Stomach (tissue), 8 donors: ENCODE measurements at regions not wholly inside any gene's neighbourhood (a gene's known extent, or its start where the extent isn't known, plus 50 kb on each side); places are given as distances from the start of the nearest gene placed in this dataset.

ENCODE experiments used
- DNase-seq, 2 donors: peaks; one replicate each; pipeline versions ENCODE4 v3.0.0 to v3.0.0-alpha.2; 2013 to 2019
- H3K27ac ChIP-seq, 5 donors: fragments of 200-600 bp in 4 of 5; sonication (generic) in 4 of 5; one replicate each; pipeline ENCODE4 v1.5.1; 2013 to 2019; ENCODE audit warnings: mild to moderate bottlenecking in 1 of 5, moderate library complexity in 1 of 5
- H3K27me3 ChIP-seq, 3 donors: fragments of 200-600 bp; sonication (generic); one replicate each; pipeline ENCODE4 v1.5.1; 2017 to 2019; ENCODE audit warnings: mixed run types in 1 of 3
- H3K36me3 ChIP-seq, 4 donors: fragments of 200-600 bp; sonication (generic); 1 replicate in 3 of 4; 2 replicates in 1 of 4; pipeline ENCODE4 v1.5.1; 2016 to 2019
- H3K4me1 ChIP-seq, 4 donors: fragments of 200-600 bp; sonication (generic); one replicate each; pipeline ENCODE4 v1.5.1; 2016 to 2019
- H3K4me3 ChIP-seq, 4 donors: fragments of 200-600 bp; sonication (generic) in 3 of 4; one replicate each; pipeline ENCODE4 v1.5.1; 2016 to 2019; ENCODE audit warnings: mild to moderate bottlenecking in 1 of 4
- H3K9me3 ChIP-seq, 4 donors: fragments of 200-600 bp; sonication (generic); one replicate each; pipeline ENCODE4 v1.5.1; 2016 to 2019
- CTCF ChIP-seq, 7 experiments: fragments of 450-650 bp in 4 of 7; fragments of 200-600 bp in 3 of 7; sonication (generic) in 3 of 7; IDR thresholded peaks; one replicate each; pipeline ENCODE4 v1.5.1; 2016 to 2019; ENCODE audit warnings: antibody characterized with exemption in 7 of 7, control low read depth in 2 of 7, mild to moderate bottlenecking in 1 of 7
- EP300 ChIP-seq: sonication (generic); formaldehyde crosslinking; IDR thresholded peaks from one replicate; pipeline ENCODE4 v1.6.1; 2017; ENCODE audit warnings: antibody characterized with exemption
- POLR2A ChIP-seq, 4 donors: fragments of 450-650 bp; IDR thresholded peaks; one replicate each; pipeline ENCODE4 v1.6.1; 2016; ENCODE audit warnings: antibody characterized with exemption in 4 of 4, control low read depth in 2 of 4, mild to moderate bottlenecking in 1 of 4, moderate library complexity in 1 of 4
- POLR2AphosphoS5 ChIP-seq, 3 donors: sonication (generic); formaldehyde crosslinking; IDR thresholded peaks; one replicate each; pipeline ENCODE4 v1.6.1; 2016; ENCODE audit warnings: antibody characterized with exemption in 3 of 3
- WGBS, 5 donors: extraction: QIAGEN DNeasy Blood & Tissue Kit in 3 of 5; methylation state at CpG; one replicate each; pipeline versions ENCODE4 v1.1.5 to v1.1.7; 2013 to 2018; 5-methylcytosine and 5-hydroxymethylcytosine counted together
- intact Hi-C: fragments of 100-400 bp; cut with DNase I; formaldehyde crosslinking; loops from one replicate; pipeline ENCODE4 v1.15.1; 2023; ENCODE audit warnings: low total_unique reads
- donor health status: healthy with polysubstance abuse.
- donor health status: Bipolar disorder and iron deficiency.
- donor health status: healthy.

GRCh38 chr12:67759829-67760228, 111.3 kb downstream of the DYRK2 start:
- Histone ChIP-seq H3K4me1 (peaks cover 0 to 20% (median 6%) of the 10 kb centered on the region in 4 donors), H3K4me3 (no peak overlapping the region), H3K9me3 (no peaks in the 10 kb centered on the region), H3K27me3 (no peaks in the 10 kb centered on the region), H3K36me3 (no peaks in the 10 kb centered on the region), H3K27ac (peak overlapping the region in 2 of 5 donors; percentile 1 to 4)
- WGBS, 5 donors: 32 to 64% (median 50%) methylated on average over 3 of the region's 3 CpGs
- TF ChIP-seq EP300: no peak
- TF ChIP-seq CTCF (IDR thresholded peaks at IDR 0.05): no peak
- no peak for DNase-seq
- intact Hi-C loops: no loop called here

- H3K4me1 ChIP-seq: peaks cover 0 to 24% (median 2%) of the 10 kb centered on the region in 4 donors
- DNase-seq: no peak
- H3K27me3 ChIP-seq: no peaks in the 10 kb centered on the region
- WGBS, 5 donors: 93 to 97% (median 96%) methylated on average over 7 of the region's 7 CpGs
- no peaks in the 10 kb centered on the region for H3K9me3 ChIP-seq
- no peaks in the 10 kb centered on the region for H3K36me3 ChIP-seq
- TF ChIP-seq POLR2AphosphoS5 (IDR thresholded peaks at IDR 0.05): no peak
- TF ChIP-seq CTCF (IDR thresholded peaks at IDR 0.05): no peak
- TF ChIP-seq POLR2A (IDR thresholded peaks at IDR 0.05): no peak
- no peak for TF ChIP-seq EP300
- no peak overlapping the region for H3K4me3 ChIP-seq
- intact Hi-C loops: no loop called here
- H3K27ac ChIP-seq: no peak overlapping the region
These were observed 112.2 kb downstream of the DYRK2 start for GRCh38 chr12:67760586-67761275.

- peak in 1 of 2 donors; percentile 34 for DNase-seq
- no peaks in the 10 kb centered on the region for H3K27me3 ChIP-seq
- TF ChIP-seq POLR2A (IDR thresholded peaks at IDR 0.05) (no peak), CTCF (IDR thresholded peaks at IDR 0.05) (no peak), POLR2AphosphoS5 (IDR thresholded peaks at IDR 0.05) (no peak), EP300 (no peak)
- WGBS, 5 donors: 72 to 90% (median 85%) methylated on average over 3 of the region's 3 CpGs
- intact Hi-C loops: no loop called here
- H3K4me3 ChIP-seq: no peak overlapping the region
- H3K36me3 ChIP-seq: no peaks in the 10 kb centered on the region
- no peaks in the 10 kb centered on the region for H3K9me3 ChIP-seq
- H3K4me1 ChIP-seq: peaks cover 0 to 26% (median 2%) of the 10 kb centered on the region in 4 donors
- H3K27ac ChIP-seq: no peak overlapping the region
These were observed 113.0 kb downstream of the DYRK2 start for GRCh38 chr12:67761566-67761965.

- H3K9me3 ChIP-seq: no peaks in the 10 kb centered on the region
- no peak overlapping the region for H3K27ac ChIP-seq
- TF ChIP-seq CTCF (IDR thresholded peaks at IDR 0.05) (no peak), POLR2AphosphoS5 (IDR thresholded peaks at IDR 0.05) (no peak), EP300 (no peak), POLR2A (IDR thresholded peaks at IDR 0.05) (no peak)
- DNase-seq: no peak
- no peaks in the 10 kb centered on the region for H3K27me3 ChIP-seq
- no peaks in the 10 kb centered on the region for H3K36me3 ChIP-seq
- H3K4me1 ChIP-seq: peaks cover 0 to 23% (median 0%) of the 10 kb centered on the region in 4 donors
- intact Hi-C loops: no loop called here
- 88 to 94% (median 92%) methylated on average over 3 of the region's 3 CpGs for WGBS, 5 donors
- H3K4me3 ChIP-seq: no peak overlapping the region
These were observed 115.5 kb downstream of the DYRK2 start for GRCh38 chr12:67764055-67764454.
